K562 (cell line): ENCODE measurements at regions not wholly inside any gene's neighbourhood (a gene's known extent, or its start where the extent isn't known, plus 50 kb on each side); places are given as distances from the start of the nearest gene placed in this dataset.

Experiments
- ATAC-seq: fragments of 200-7000 bp; cut with Tn5 transposase; 3 replicates; pipeline ENCODE4 v1.9.1; 2020; ENCODE audit warnings: moderate library complexity
- BruUV-seq: library from RNA; stranded (reverse); fragments of 400-500 nt; replicated peaks from 2 replicates; lab custom pipeline; 2021; lab: Mats Ljungman, UMichigan
- CTCF ChIA-PET: fragments of 300-600 bp; formaldehyde crosslinking; extraction: SDS; loops from one replicate; lab custom pipeline; 2021; ENCODE audit warnings: low intra/inter-chr PET ratio; lab: Yijun Ruan, JAX
- POLR2A ChIA-PET: fragments of 300-600, 350-650 bp; sonication (Branson Sonifier 250); formaldehyde crosslinking; extraction: SDS; loops from one replicate; lab custom pipeline; 2021; ENCODE audit warnings: antibody characterized with exemption, inconsistent platforms; lab: Yijun Ruan, JAX
- DNase-seq, 4 experiments: peaks; one replicate each; pipeline versions ENCODE4 v3.0.0 to v3.0.0-alpha.2; 2011 to 2018; ENCODE audit warnings: low spot score in 3 of 4, mixed read lengths in 3 of 4; ENCODE audit errors: extremely low read depth in 1 of 4
- FAIRE-seq: peaks from 2 replicates; lab custom pipeline; 2011; peaks lifted over from hg19 to GRCh38; lab: Jason Lieb, UNC
- H2AFZ ChIP-seq: 2 replicates; pipeline ENCODE4 v1.6.0; 2011; ENCODE audit warnings: low read depth, low read length, control low read depth, inconsistent platforms
- H3K27ac ChIP-seq: fragments of 200-600 bp; 3 replicates; pipeline ENCODE4 v1.8.0; 2011; ENCODE audit warnings: low read depth, mild to moderate bottlenecking, control low read depth, inconsistent platforms, low read length, moderate library complexity, mixed read lengths; ENCODE audit errors: extremely low read depth
- H3K27me3 ChIP-seq, 2 experiments: fragments of 300-600 bp in 1 of 2; 2 replicates in 1 of 2; 3 replicates in 1 of 2; pipeline versions ENCODE4 v1.6.0 to v1.8.0; 2011; ENCODE audit warnings: inconsistent platforms in 2 of 2, low read length in 2 of 2, mild to moderate bottlenecking in 1 of 2, mixed read lengths in 1 of 2, moderate library complexity in 1 of 2; ENCODE audit not compliant: control insufficient read depth in 2 of 2, insufficient read depth in 2 of 2
- H3K36me3 ChIP-seq: fragments of 300-600 bp; 3 replicates; pipeline ENCODE4 v1.8.0; 2011; ENCODE audit warnings: mild to moderate bottlenecking, low read length, inconsistent platforms; ENCODE audit not compliant: control insufficient read depth, insufficient read depth
- H3K4me1 ChIP-seq, 2 experiments: fragments of 200-600 bp in 1 of 2; replicated peaks in 1 of 2; 2 replicates in 1 of 2; 3 replicates in 1 of 2; pipeline versions ENCODE4 v1.5.1 to v1.8.0; 2011; ENCODE audit warnings: inconsistent platforms in 2 of 2, low read length in 2 of 2, mild to moderate bottlenecking in 1 of 2, mixed read lengths in 1 of 2, moderate library complexity in 1 of 2; ENCODE audit not compliant: control insufficient read depth in 2 of 2, insufficient read depth in 2 of 2
- H3K4me2 ChIP-seq: 2 replicates; pipeline ENCODE4 v1.6.1; 2011; ENCODE audit warnings: low read length, control low read depth, inconsistent platforms, mixed read lengths; ENCODE audit not compliant: insufficient read depth
- H3K4me3 ChIP-seq: fragments of 200-600 bp; sonication (generic), shearing (Covaris generic); 2 replicates; pipeline ENCODE4 v1.5.1; 2016; ENCODE audit warnings: control low read depth, inconsistent platforms
- H3K79me2 ChIP-seq: fragments of 200-600 bp; 3 replicates; pipeline ENCODE4 v1.8.0; 2011; ENCODE audit warnings: low read length, inconsistent platforms; ENCODE audit not compliant: control insufficient read depth, insufficient read depth
- H3K9ac ChIP-seq, 2 experiments: 2 replicates each; pipeline versions ENCODE4 v1.6.0 to v1.6.1; 2011; ENCODE audit warnings: low read depth in 2 of 2, low read length in 2 of 2, control low read depth in 1 of 2, inconsistent platforms in 1 of 2, mild to moderate bottlenecking in 1 of 2, mixed read lengths in 1 of 2; ENCODE audit not compliant: insufficient read depth in 1 of 2
- H3K9me1 ChIP-seq: one replicate; pipeline ENCODE4 v1.6.0; 2011; ENCODE audit warnings: inconsistent platforms, mild to moderate bottlenecking, low read length, moderate library complexity; ENCODE audit not compliant: control insufficient read depth, insufficient read depth
- H3K9me3 ChIP-seq: replicated peaks from 2 replicates; pipeline ENCODE4 v1.5.1; 2011; ENCODE audit warnings: low read depth, low read length, inconsistent platforms; ENCODE audit not compliant: control insufficient read depth, insufficient read depth
- H4K20me1 ChIP-seq: replicated peaks from 2 replicates; pipeline ENCODE4 v1.6.1; 2011; ENCODE audit warnings: low read length, inconsistent platforms, mixed read lengths; ENCODE audit not compliant: control insufficient read depth, insufficient read depth
- MCM7 ChIP-seq, 2 experiments: fragments of 450-650 bp; IDR thresholded peaks; 2 replicates each; pipeline ENCODE4 v1.6.1; 2016 to 2018
- MECOM ChIP-seq: fragments of 250-450 bp; sonication (Bioruptor Pico); IDR thresholded peaks from 2 replicates; pipeline ENCODE4 v1.8.0; 2022; ENCODE audit warnings: inconsistent platforms
- RAD51 ChIP-seq: fragments of 450-650 bp; IDR thresholded peaks from 2 replicates; pipeline ENCODE4 v1.7.1; 2016; ENCODE audit warnings: low read depth, mild to moderate bottlenecking, borderline replicate concordance
- TARDBP ChIP-seq: fragments of 450-650 bp; IDR thresholded peaks from 2 replicates; pipeline ENCODE4 v1.6.1; 2016
- U2AF1 ChIP-seq: fragments of 200-400 bp; formaldehyde crosslinking; optimal IDR thresholded peaks from 2 replicates; pipeline ENCODE3; 2017; ENCODE audit warnings: mild to moderate bottlenecking, low read depth, low read length, moderate library complexity
- WGBS: fragments of 100-300 bp; shearing (Covaris generic); methylation state at CpG from one replicate; pipeline ENCODE4 v1.1.6; 2016; ENCODE audit warnings: low coverage, mixed read lengths; ENCODE audit not compliant: insufficient coverage; ENCODE audit errors: missing lambda C conversion rate; 5-methylcytosine and 5-hydroxymethylcytosine counted together
- in situ Hi-C: fragments of 300-500 bp; cut with MboI; formaldehyde crosslinking; loops from 4 replicates; pipeline ENCODE4 v1.15.0; 2018; ENCODE audit warnings: inconsistent platforms, mixed read lengths
- intact Hi-C: fragments of 100-400 bp; cut with micrococcal nuclease; formaldehyde crosslinking; loops from 2 replicates; pipeline ENCODE4 v1.14.2; 2022
- TF ChIP-seq, protein P1 (sequence below): sonication (generic); formaldehyde crosslinking; IDR thresholded peaks from 2 replicates; pipeline ENCODE4 v1.8.1; 2023; ENCODE audit warnings: mild to moderate bottlenecking, missing genetic modification reagents
- TF ChIP-seq, protein P2 (sequence below): fragments of 250-450 bp; sonication (Bioruptor Pico); IDR thresholded peaks from 2 replicates; pipeline ENCODE4 v1.4.0; 2020; ENCODE audit warnings: mild to moderate bottlenecking

- Histone ChIP-seq H3K4me3 (no peak overlapping the region), H3K27ac (no peak overlapping the region), H3K9ac (no peak overlapping the region), H3K36me3 (no peaks in the 10 kb centered on the region), H2AFZ (no peak overlapping the region), H3K9me1 (no peaks in the 10 kb centered on the region), H3K4me1 (no peaks in the 10 kb centered on the region), H3K79me2 (no peaks in the 10 kb centered on the region), H4K20me1 (no peaks in the 10 kb centered on the region), H3K4me2 (no peak overlapping the region), H3K27me3 (no peaks in the 10 kb centered on the region), H3K9me3 (no peaks in the 10 kb centered on the region)
- 5% methylated on average over 2 of the region's 3 CpGs for WGBS
- in situ Hi-C loops (no loop called here), intact Hi-C loops (no loop called here)
- FAIRE-seq (no peak), ATAC-seq (no peak), DNase-seq (no peak)
- no peak for TF ChIP-seq U2AF1
- TF ChIP-seq, protein P1, sequence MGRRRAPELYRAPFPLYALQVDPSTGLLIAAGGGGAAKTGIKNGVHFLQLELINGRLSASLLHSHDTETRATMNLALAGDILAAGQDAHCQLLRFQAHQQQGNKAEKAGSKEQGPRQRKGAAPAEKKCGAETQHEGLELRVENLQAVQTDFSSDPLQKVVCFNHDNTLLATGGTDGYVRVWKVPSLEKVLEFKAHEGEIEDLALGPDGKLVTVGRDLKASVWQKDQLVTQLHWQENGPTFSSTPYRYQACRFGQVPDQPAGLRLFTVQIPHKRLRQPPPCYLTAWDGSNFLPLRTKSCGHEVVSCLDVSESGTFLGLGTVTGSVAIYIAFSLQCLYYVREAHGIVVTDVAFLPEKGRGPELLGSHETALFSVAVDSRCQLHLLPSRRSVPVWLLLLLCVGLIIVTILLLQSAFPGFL (CRISPR knock-in tag), result no peak
- no peak for TF ChIP-seq MECOM (CRISPR knock-in tag)
- TF ChIP-seq, protein P2, sequence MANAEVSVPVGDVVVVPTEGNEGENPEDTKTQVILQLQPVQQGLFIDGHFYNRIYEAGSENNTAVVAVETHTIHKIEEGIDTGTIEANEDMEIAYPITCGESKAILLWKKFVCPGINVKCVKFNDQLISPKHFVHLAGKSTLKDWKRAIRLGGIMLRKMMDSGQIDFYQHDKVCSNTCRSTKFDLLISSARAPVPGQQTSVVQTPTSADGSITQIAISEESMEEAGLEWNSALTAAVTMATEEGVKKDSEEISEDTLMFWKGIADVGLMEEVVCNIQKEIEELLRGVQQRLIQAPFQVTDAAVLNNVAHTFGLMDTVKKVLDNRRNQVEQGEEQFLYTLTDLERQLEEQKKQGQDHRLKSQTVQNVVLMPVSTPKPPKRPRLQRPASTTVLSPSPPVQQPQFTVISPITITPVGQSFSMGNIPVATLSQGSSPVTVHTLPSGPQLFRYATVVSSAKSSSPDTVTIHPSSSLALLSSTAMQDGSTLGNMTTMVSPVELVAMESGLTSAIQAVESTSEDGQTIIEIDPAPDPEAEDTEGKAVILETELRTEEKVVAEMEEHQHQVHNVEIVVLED, result no peak
- no peak for TF ChIP-seq RAD51
- TF ChIP-seq MCM7 (IDR thresholded peaks at IDR 0.05), result no peak
- TF ChIP-seq TARDBP, result no peak
- ChIA-PET POLR2A (no interaction called here), CTCF (no interaction called here)
- no TSS peak for BruUV-seq
These were observed 99.5 kb upstream of the PRSS3 start for GRCh38 chr9:33695856-33696255.
